HG03521 (cell line): ENCODE measurements at regions not wholly inside any gene's neighbourhood (a gene's known extent, or its start where the extent isn't known, plus 50 kb on each side); places are given as distances from the start of the nearest gene placed in this dataset.

Source experiments
- ATAC-seq: cut with Tn5 transposase; IDR thresholded peaks from one replicate; pipeline ENCODE4 v1.9.1; 2021; ENCODE audit warnings: mild to moderate bottlenecking, moderate library complexity; ENCODE audit not compliant: unreplicated experiment

- no peak for ATAC-seq
Measured at GRCh38 chr7:69451715-69452114, 146.6 kb upstream of the AUTS2 start.

- no peak for ATAC-seq
Measured at GRCh38 chr7:69452797-69453196, 145.5 kb upstream of the AUTS2 start.

DNA sequence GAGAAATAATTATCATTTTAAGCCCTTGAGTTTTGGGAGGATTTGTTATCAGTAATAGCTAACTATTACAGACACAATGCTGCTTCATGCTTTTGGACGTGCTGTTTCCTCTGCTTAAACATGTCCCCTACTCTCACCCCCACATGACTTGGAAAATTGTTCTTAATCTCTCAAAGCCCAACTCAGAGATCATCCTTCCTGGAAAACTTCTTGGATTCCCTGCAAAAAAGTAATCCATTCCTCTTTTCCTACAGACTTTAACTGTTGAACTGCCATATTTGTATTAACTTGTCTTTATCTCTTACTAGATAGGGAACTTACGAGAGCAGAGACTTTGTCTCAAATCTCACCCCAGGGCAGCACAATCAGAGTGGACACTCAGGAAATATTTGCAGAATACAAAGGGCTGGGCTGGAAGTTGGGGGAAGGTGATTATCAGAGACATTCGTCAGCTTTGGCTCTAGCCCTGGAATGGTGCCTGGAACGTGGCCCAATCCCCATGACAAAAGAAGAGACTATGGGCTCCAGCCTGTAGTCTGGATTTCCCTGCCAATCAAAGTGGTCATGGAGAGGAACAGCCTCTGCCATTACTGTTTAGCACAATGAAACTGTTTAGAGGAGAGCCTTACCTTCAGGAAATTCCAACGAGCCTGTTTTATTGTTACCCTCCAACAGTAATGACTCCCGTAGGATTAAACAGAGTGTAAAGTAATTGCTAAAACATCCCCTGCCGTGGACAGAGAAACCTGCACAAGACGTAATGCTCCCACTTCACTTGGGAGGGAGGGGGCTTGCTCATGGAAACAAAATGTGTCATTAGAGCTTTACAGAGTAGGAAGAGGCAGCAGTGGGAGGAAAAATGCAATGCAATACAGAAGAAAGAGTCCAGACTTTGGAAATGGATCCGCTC lies 140.4 kb upstream of the AUTS2 start:
- ATAC-seq: no peak

GRCh38 chr7:69464035-69464434 lies 134.2 kb upstream of the AUTS2 start:
- no peak for ATAC-seq

DNA sequence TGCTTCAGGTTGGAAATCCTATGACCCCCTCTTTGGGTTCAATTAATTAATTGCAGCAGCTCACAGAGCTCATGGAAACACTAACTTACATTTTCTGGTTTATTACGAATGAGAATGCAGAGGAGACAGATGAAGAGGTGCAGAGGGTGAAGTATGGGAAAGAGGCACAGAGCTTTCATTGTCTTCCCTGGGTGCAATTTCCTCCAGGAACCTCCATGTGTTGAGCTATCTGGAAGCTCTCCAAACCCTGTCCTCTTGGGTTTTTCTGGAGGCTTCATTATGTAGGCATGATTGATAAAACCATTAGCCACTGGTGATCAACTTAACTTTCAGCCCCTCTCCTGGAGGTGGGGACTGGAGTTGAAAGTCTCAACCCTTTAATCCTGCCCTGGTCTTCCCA lies 133.0 kb upstream of the AUTS2 start:
- ATAC-seq: no peak

- no peak for ATAC-seq
Measured at GRCh38 chr7:69467826-69468225, 130.4 kb upstream of the AUTS2 start.

GRCh38 chr7:69476416-69476815 lies 121.9 kb upstream of the AUTS2 start:
- ATAC-seq: no peak

DNA sequence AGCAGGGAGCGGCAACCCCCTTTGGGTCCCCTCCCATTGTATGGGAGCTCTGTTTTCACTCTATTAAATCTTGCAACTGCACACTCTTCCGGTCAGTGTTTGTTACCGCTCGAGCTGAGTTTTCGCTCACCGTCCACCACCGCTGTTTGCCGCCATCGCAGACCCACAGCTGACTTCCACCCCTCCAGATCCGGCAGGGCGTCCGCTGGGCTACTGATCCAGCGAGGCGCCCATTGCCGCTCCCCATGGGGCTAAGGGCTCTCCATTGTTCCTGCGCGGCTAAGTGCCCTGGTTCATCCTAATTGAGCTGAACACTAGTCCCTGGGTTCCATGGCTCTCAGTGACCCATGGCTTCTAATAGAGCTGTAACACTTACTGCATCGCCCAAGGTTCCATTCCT lies 115.6 kb upstream of the AUTS2 start:
- no peak for ATAC-seq

DNA sequence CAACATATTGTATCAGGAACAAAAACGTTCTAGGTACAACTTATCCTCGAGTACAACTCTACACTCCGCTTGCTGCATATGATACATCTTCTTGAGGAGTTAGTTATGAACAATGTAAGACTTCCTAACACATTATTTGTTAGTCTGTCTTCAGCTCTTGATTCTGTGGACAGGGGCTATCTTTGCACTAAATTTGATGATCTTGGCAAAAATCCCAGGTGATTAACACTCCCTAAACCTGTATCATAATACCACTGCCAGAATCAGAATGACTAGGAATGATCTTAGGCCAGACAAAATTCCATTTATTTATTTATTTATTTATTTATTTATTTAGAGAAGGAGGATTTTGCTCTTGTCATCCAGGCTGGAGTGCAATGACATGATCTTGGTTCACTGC lies 108.7 kb upstream of the AUTS2 start:
- no peak for ATAC-seq

DNA sequence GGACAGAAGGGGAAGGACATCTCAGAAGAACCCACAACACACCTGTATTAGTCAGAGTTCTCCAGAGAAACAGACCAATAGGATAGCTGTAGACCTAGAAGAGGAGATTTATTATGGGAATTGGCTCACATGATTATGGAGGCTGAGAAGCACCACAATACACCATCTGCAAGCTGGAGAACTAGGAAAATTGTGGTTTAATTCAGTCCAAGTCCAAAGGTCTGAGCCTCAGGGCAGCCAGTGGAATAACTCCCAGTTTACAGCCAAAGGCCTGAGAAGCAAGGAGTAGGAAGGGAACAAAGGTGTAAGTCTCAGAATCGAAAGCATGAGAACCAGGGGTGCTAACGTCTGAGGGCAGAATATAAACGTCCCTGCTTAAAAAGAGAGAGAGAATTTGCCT lies 99.6 kb upstream of the AUTS2 start:
- ATAC-seq: no peak

GRCh38 chr7:69502358-69502757 lies 95.9 kb upstream of the AUTS2 start:
- no peak for ATAC-seq

GRCh38 chr7:69504733-69505420 lies 93.4 kb upstream of the AUTS2 start:
- no peak for ATAC-seq

DNA sequence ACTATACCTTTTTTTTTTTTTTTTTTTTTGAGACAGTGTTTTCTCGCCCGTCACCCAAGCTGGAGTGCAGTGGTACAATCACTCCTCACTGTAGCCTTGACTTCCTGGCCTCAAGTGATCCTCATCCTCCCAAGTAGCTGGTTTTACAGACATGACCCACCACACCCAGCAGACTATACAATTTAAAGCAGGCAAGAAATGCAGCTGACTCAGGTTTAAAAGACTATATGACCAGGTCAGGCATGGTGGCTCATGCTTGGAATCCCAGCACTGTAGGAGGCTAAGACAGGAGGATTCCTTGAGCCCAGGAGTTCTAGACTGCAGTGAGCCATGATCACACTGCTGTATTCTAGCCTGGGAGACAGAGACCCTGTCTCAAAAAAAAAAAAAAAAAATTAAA lies 89.5 kb upstream of the AUTS2 start:
- ATAC-seq: no peak

- no peak for ATAC-seq
Measured at GRCh38 chr7:69510114-69510513, 88.2 kb upstream of the AUTS2 start.

GRCh38 chr7:69515495-69516212 lies 82.6 kb upstream of the AUTS2 start:
- no peak for ATAC-seq

DNA sequence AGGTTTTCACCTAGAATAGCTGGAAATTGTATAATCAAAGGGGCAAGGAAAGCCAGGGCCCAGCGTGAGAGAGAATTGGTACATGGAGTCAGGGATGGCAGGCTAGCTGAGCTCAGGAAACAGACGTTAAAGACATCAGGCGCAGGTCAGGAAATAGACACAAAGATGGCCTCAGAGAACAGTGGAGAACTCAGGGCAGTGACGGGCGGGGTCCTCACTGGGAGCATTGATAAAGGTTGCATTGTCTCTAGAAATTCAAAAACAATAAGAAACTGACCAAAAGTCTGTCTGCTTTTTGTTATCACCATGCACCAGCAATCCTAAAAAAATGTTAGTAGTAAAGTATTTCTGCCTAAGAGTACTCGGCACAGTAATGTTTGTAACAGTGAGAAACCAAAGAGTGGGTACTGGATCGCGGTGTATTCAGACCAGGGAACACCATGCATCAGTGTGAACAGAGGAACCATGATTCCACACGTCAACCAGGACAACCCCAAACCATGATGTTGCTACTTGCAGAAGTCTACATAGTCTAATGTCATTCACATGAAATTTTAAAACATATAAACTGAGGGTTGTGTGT lies 81.9 kb upstream of the AUTS2 start:
- no peak for ATAC-seq

DNA sequence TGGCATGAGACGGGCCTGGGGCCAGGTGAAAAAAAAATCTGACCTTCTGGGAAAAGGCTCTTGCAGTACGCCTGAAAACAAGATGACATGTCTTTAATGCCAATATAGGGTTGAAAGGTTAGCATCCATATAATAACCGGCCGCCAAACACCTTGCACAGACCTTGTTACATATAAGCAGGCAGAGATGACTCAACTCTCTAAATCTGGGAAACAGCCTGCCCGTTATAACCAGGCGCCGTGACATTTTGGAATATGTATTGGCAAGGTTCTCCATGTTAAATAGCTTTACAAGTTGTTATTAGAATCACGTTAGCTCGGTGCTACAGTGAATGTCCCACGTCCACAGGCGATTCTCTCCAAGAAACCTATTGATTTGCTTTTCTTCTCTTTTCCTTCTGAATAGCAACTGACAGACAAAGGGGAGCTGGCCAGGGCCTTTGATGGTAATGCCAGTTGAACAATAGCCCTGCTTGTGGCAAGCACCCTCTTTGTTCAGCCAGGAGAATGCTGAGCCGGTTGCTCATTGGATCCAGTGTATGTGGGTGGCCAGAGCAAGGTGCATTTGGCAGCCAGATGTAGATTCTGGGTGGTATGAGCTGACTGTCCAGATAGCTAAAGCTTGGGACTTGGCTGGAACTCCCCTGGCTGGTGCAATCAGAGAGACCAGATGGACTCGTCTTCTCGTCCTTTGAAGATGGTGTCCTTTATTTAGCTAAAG lies 80.1 kb upstream of the AUTS2 start:
- no peak for ATAC-seq

GRCh38 chr7:69518705-69519077 lies 79.6 kb upstream of the AUTS2 start:
- no peak for ATAC-seq

DNA sequence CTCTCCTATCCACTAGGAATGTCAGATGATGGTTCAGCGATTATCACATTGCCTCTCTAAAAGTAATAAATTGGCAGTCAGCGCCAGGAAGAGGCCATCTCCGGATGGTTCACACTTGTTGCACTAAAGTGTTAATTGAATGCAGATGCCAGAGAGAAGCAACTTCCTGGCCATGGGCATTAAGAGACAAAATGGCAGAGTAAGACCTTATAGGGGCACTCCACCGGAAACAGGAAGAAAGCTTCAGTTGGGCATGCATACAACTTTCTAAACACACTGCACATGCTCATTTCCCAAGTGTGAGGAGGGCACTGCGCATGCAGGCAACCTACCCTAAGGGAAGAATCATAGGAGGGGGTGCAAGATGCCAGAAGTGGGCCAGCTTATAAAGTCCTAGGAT lies 71.7 kb upstream of the AUTS2 start:
- ATAC-seq: no peak

- ATAC-seq: no peak
Measured at GRCh38 chr7:69527706-69528105, 70.6 kb upstream of the AUTS2 start.

GRCh38 chr7:69531050-69531449 lies 67.2 kb upstream of the AUTS2 start:
- no peak for ATAC-seq
